Ovary (tissue), 3 donors: ENCODE measurements at regions not wholly inside any gene's neighbourhood (a gene's known extent, or its start where the extent isn't known, plus 50 kb on each side); places are given as distances from the start of the nearest gene placed in this dataset.

ENCODE experiments used
- CTCF ChIP-seq, 3 donors: fragments of 450-650 bp in 2 of 3; fragments of 200-600 bp in 1 of 3; IDR thresholded peaks; one replicate each; pipeline versions ENCODE4 v1.5.1 to v1.8.0; 2016 to 2022; ENCODE audit warnings: antibody characterized with exemption in 3 of 3, mild to moderate bottlenecking in 1 of 3
- EP300 ChIP-seq: sonication (generic); formaldehyde crosslinking; IDR thresholded peaks from one replicate; pipeline ENCODE4 v1.6.1; 2017; ENCODE audit warnings: antibody characterized with exemption
- POLR2A ChIP-seq: fragments of 450-650 bp; IDR thresholded peaks from one replicate; pipeline ENCODE4 v1.6.1; 2017; ENCODE audit warnings: antibody characterized with exemption, mild to moderate bottlenecking, moderate library complexity
- donor health status: DM: no; HTN: no; CAD: no.

- no peak for TF ChIP-seq CTCF (IDR thresholded peaks at IDR 0.05)
- TF ChIP-seq POLR2A = no peak
- TF ChIP-seq EP300 = no peak
Observed at GRCh38 chr1:119250299-119250698, 109.8 kb upstream of the WARS2 start.
